ENCODE measurements at regions not wholly inside any gene's neighbourhood (a gene's known extent, or its start where the extent isn't known, plus 50 kb on each side); places are given as distances from the start of the nearest gene placed in this dataset.

GRCh38 chr1:200336901-200337391, 72.9 kb downstream of the ZNF281 start:
- TF ChIP-seq, protein P1, sequence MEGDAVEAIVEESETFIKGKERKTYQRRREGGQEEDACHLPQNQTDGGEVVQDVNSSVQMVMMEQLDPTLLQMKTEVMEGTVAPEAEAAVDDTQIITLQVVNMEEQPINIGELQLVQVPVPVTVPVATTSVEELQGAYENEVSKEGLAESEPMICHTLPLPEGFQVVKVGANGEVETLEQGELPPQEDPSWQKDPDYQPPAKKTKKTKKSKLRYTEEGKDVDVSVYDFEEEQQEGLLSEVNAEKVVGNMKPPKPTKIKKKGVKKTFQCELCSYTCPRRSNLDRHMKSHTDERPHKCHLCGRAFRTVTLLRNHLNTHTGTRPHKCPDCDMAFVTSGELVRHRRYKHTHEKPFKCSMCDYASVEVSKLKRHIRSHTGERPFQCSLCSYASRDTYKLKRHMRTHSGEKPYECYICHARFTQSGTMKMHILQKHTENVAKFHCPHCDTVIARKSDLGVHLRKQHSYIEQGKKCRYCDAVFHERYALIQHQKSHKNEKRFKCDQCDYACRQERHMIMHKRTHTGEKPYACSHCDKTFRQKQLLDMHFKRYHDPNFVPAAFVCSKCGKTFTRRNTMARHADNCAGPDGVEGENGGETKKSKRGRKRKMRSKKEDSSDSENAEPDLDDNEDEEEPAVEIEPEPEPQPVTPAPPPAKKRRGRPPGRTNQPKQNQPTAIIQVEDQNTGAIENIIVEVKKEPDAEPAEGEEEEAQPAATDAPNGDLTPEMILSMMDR (conservative IDR thresholded peaks at IDR 0.05; ENCODE audit: low read length), result no peak
- no peak for TF ChIP-seq EZH2phosphoT487 (IDR thresholded peaks at IDR 0.05; ENCODE audit: borderline replicate concordance, low read depth, low read length)
